Esophagus muscularis mucosa (tissue), 4 donors: ENCODE measurements at regions not wholly inside any gene's neighbourhood (a gene's known extent, or its start where the extent isn't known, plus 50 kb on each side); places are given as distances from the start of the nearest gene placed in this dataset.

ENCODE experiments used
- DNase-seq: peaks from one replicate; pipeline ENCODE4 v3.0.0-alpha.2; 2017; ENCODE audit errors: extremely low spot score
- H3K27ac ChIP-seq, 4 donors: fragments of 200-600 bp; sonication (generic); replicated peaks in 1 of 4; 1 replicate in 3 of 4; 2 replicates in 1 of 4; pipeline ENCODE4 v1.5.1; 2016 to 2019; ENCODE audit warnings: mild to moderate bottlenecking in 1 of 4
- H3K27me3 ChIP-seq, 4 donors: fragments of 200-600 bp; sonication (generic); one replicate each; pipeline versions ENCODE4 v1.5.1 to v1.6.0; 2016 to 2019
- H3K36me3 ChIP-seq, 4 donors: fragments of 200-600 bp; sonication (generic); one replicate each; pipeline ENCODE4 v1.5.1; 2016 to 2019
- H3K4me1 ChIP-seq, 4 donors: fragments of 200-600 bp; sonication (generic); one replicate each; pipeline ENCODE4 v1.5.1; 2016 to 2019
- H3K4me3 ChIP-seq, 4 donors: fragments of 200-600 bp; sonication (generic); 1 replicate in 2 of 4; 2 replicates in 2 of 4; pipeline ENCODE4 v1.5.1; 2016 to 2019; ENCODE audit warnings: mild to moderate bottlenecking in 4 of 4, moderate library complexity in 1 of 4
- H3K9me3 ChIP-seq, 4 donors: fragments of 200-600 bp; sonication (generic); 1 replicate in 3 of 4; 2 replicates in 1 of 4; pipeline ENCODE4 v1.5.1; 2016 to 2019
- CTCF ChIP-seq, 3 experiments: fragments of 200-600 bp in 2 of 3; fragments of 450-650 bp in 1 of 3; sonication (generic) in 2 of 3; IDR thresholded peaks; one replicate each; pipeline ENCODE4 v1.5.1; 2017 to 2019; ENCODE audit warnings: antibody characterized with exemption in 3 of 3, mild to moderate bottlenecking in 2 of 3, moderate library complexity in 1 of 3
- EP300 ChIP-seq: sonication (generic); formaldehyde crosslinking; IDR thresholded peaks from one replicate; pipeline ENCODE4 v1.6.1; 2017; ENCODE audit warnings: antibody characterized with exemption
- POLR2A ChIP-seq: fragments of 450-650 bp; IDR thresholded peaks from one replicate; pipeline ENCODE4 v1.6.1; 2017; ENCODE audit warnings: antibody characterized with exemption, moderate library complexity, mild to moderate bottlenecking, low read depth
- POLR2AphosphoS5 ChIP-seq, 2 donors: sonication (generic); formaldehyde crosslinking; IDR thresholded peaks; one replicate each; pipeline ENCODE4 v1.6.1; 2017; ENCODE audit warnings: antibody characterized with exemption in 2 of 2
- WGBS: methylation state at CpG from one replicate; pipeline ENCODE4 v1.1.5; 2018; 5-methylcytosine and 5-hydroxymethylcytosine counted together
- intact Hi-C: fragments of 100-400 bp; cut with DNase I; formaldehyde crosslinking; loops from one replicate; pipeline ENCODE4 v1.15.1; 2023

- TF ChIP-seq CTCF (IDR thresholded peaks at IDR 0.05), result no peak
- no peak for TF ChIP-seq EP300
- TF ChIP-seq POLR2A, result no peak
- no peak for TF ChIP-seq POLR2AphosphoS5 (IDR thresholded peaks at IDR 0.05)
- intact Hi-C loops, result no loop called here
- H3K27me3 ChIP-seq, result no peaks in the 10 kb centered on the region
- WGBS, result 100% methylated on average over 1 of the region's 1 CpG
- no peaks in the 10 kb centered on the region for H3K9me3 ChIP-seq
- no peak for DNase-seq
- H3K27ac ChIP-seq, result no peak overlapping the region
- H3K4me3 ChIP-seq, result no peak overlapping the region
- H3K36me3 ChIP-seq, result no peaks in the 10 kb centered on the region
- H3K4me1 ChIP-seq, result no peaks in the 10 kb centered on the region
Observed at GRCh38 chr5:110323357-110323756, 403.1 kb downstream of the TMEM232 start.

- intact Hi-C loops, result no loop called here
- no peak for DNase-seq
- no peak for TF ChIP-seq POLR2A
- TF ChIP-seq EP300, result no peak
- TF ChIP-seq POLR2AphosphoS5 (IDR thresholded peaks at IDR 0.05), result no peak
- TF ChIP-seq CTCF (IDR thresholded peaks at IDR 0.05), result no peak
Observed at GRCh38 chr5:110323832-110324231, 402.6 kb downstream of the TMEM232 start.

GRCh38 chr5:110324876-110325275 lies 401.6 kb downstream of the TMEM232 start:
- Histone ChIP-seq H3K27ac (no peak overlapping the region), H3K9me3 (no peaks in the 10 kb centered on the region), H3K4me1 (no peaks in the 10 kb centered on the region), H3K27me3 (no peaks in the 10 kb centered on the region), H3K36me3 (no peaks in the 10 kb centered on the region), H3K4me3 (no peak overlapping the region)
- intact Hi-C loops, result no loop called here
- TF ChIP-seq EP300 (no peak), POLR2A (no peak), CTCF (IDR thresholded peaks at IDR 0.05) (no peak), POLR2AphosphoS5 (IDR thresholded peaks at IDR 0.05) (no peak)
- WGBS, result 96% methylated on average over 1 of the region's 1 CpG
- DNase-seq, result no peak

More at GRCh38 chr5:110323832-110324231, 402.6 kb downstream of the TMEM232 start:
- Histone ChIP-seq H3K27ac (no peak overlapping the region), H3K4me3 (no peak overlapping the region), H3K36me3 (no peaks in the 10 kb centered on the region), H3K27me3 (no peaks in the 10 kb centered on the region), H3K9me3 (no peaks in the 10 kb centered on the region), H3K4me1 (no peaks in the 10 kb centered on the region)

- TF ChIP-seq CTCF (IDR thresholded peaks at IDR 0.05), result no peak
- no peak for TF ChIP-seq EP300
- no peak for TF ChIP-seq POLR2AphosphoS5 (IDR thresholded peaks at IDR 0.05)
- no peak for TF ChIP-seq POLR2A
- Histone ChIP-seq H3K4me3 (no peak overlapping the region), H3K9me3 (no peaks in the 10 kb centered on the region), H3K4me1 (no peaks in the 10 kb centered on the region), H3K36me3 (no peaks in the 10 kb centered on the region), H3K27ac (no peak overlapping the region), H3K27me3 (no peaks in the 10 kb centered on the region)
- DNase-seq, result no peak
- 68% methylated on average over 5 of the region's 5 CpGs for WGBS
- intact Hi-C loops, result no loop called here
Observed at GRCh38 chr5:110329955-110330525, 396.4 kb downstream of the TMEM232 start.

GRCh38 chr5:110333384-110333783 lies 393.1 kb downstream of the TMEM232 start:
- 64% methylated on average over 4 of the region's 4 CpGs for whole genome bisulfite sequencing
- no peak overlapping the region for H3K4me3 ChIP-seq
- DNase-seq, result no peak
- H3K36me3 ChIP-seq, result no peaks in the 10 kb centered on the region
- H3K27ac ChIP-seq, result no peak overlapping the region
- intact Hi-C loops, result no loop called here
- no peak for TF ChIP-seq EP300
- TF ChIP-seq CTCF (IDR thresholded peaks at IDR 0.05), result no peak
- no peak for TF ChIP-seq POLR2AphosphoS5 (IDR thresholded peaks at IDR 0.05)
- TF ChIP-seq POLR2A, result no peak
- no peaks in the 10 kb centered on the region for H3K27me3 ChIP-seq
- peaks cover 0 to 2% (median 0%) of the 10 kb centered on the region in 4 donors for H3K4me1 ChIP-seq
- H3K9me3 ChIP-seq, result no peaks in the 10 kb centered on the region
